ENCODE measurements at regions not wholly inside any gene's neighbourhood (a gene's known extent, or its start where the extent isn't known, plus 50 kb on each side); places are given as distances from the start of the nearest gene placed in this dataset.
"Not testable (repeated sequence)": the region's sequence is repeated elsewhere in the genome, so short reads cannot be mapped to it uniquely, and the experiment has no call there.

DNA sequence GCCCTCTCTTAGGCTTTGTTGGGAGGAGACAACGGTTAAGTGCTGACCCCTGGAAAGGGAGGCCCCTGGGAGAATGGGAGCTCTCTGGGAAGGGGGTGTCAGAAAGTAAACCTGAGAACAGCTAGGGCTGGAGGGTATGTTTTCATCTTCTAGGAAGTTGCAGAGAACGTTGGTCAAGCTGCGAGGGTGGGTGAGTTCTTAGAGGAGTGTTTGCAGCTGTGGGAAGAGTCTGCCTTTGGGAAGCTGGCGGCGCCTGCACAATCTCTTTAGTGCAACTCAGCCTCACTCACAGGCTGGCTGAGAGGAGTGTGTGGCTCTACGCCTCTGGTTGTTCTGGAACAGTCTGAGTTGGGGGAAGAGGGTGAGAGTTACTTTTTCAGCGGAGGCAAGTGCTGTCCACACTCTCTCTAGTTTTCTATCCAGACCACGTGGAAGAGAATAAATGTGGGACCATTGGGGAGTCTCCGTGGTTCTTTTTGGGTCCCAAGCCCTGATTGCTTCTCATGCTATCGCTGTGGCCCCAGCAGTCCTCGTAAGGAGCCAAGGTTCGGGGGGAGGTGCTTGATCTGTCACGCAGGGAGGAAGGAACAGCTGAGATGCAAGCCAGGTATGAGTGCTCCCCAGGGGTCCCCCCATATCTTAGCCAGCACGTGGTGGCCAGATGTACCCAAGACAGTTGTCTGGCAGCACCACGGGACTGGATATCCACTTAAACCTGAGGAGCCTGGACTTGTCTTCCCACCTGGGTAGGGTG is 237.2 kb downstream of the BUB3 start:
- Histone ChIP-seq H3K4me1 (no peaks in the 10 kb centered on the region), H3K9me3 (peaks cover 0 to 18% (median 0%) of the 10 kb centered on the region in 3 donors), H3K4me3 (no peak overlapping the region), H3K27ac (no peak overlapping the region), H3K36me3 (no peaks in the 10 kb centered on the region), H3K27me3 (no peaks in the 10 kb centered on the region)
- WGBS, 2 donors: 65 to 67% methylated on average over 14 of the region's 15 CpGs
- DNase-seq: no peak
- intact Hi-C loops (cut with DNase I): no loop called here
- no peak for TF ChIP-seq POLR2A (IDR thresholded peaks at IDR 0.05)
- no peak for TF ChIP-seq CTCF (IDR thresholded peaks at IDR 0.05)

DNA sequence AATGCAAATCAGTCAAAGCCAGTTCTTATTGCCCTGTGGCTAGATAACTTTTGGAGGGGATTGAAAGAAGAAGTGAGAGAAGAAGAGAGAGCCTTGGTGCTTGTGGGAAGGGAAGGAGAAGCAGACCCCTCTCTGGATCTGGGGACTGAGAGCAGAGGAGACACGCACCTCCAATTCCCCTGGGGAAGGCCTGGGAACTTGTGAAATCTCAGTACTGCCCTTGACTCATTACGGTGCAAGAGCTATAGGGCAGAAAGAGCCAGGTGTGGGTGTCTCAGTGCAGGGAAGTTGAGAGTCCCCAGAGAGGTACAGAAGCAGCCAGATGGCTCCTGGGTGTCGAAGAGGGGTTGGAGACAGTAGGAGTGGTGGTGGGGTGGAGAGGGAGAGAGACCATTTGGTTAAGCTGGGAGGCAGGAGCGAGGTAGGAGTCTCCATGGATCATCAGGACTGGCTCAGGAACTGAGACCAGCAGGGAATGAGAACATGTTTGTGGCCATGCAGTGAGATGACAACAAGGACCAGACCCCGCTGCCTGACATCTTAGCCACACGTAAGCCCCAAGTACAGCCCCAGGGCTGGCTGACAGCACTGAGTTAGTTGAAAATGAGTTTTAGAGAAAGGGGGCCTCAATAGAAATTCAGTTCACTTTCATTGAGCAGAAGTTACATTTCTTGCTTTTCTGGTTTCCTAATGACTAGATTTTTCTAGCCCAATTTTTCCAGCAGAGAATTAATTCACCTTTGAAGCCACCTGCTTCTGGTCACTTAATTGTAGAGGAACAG is 238.2 kb downstream of the BUB3 start:
- no peaks in the 10 kb centered on the region for H3K36me3 ChIP-seq
- H3K27ac ChIP-seq: no peak overlapping the region
- TF ChIP-seq CTCF (IDR thresholded peaks at IDR 0.05) (no peak), POLR2A (IDR thresholded peaks at IDR 0.05) (no peak)
- DNase-seq: no peak
- 70 to 84% methylated on average over 5 to 6 of the region's 6 CpGs for WGBS, 2 donors
- no peaks in the 10 kb centered on the region for H3K27me3 ChIP-seq
- no peak overlapping the region for H3K4me3 ChIP-seq
- intact Hi-C loops (cut with DNase I): no loop called here
- no peaks in the 10 kb centered on the region for H3K4me1 ChIP-seq
- H3K9me3 ChIP-seq: peaks cover 0 to 18% (median 0%) of the 10 kb centered on the region in 3 donors

DNA sequence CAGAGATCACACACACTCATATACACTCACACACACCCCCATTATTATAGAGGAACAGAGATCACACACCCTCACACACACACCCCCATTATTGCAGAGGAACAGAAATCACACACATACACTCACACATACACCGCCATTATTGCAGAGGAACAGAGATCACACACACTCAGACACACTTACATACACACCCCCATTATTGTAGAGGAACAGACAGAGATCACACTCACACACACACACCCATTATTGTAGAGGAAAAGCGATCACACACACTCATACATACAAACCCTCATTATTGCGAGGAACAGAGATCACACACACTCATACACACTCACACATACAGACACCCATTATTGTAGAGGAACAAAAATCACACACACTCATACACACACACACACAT is 239.0 kb downstream of the BUB3 start:
- Histone ChIP-seq H3K36me3 (no peaks in the 10 kb centered on the region), H3K27ac (no peak overlapping the region), H3K9me3 (peaks cover 0 to 14% (median 0%) of the 10 kb centered on the region in 3 donors), H3K27me3 (no peaks in the 10 kb centered on the region), H3K4me1 (no peaks in the 10 kb centered on the region), H3K4me3 (no peak overlapping the region)
- intact Hi-C loops (cut with DNase I): no loop called here
- no peak for DNase-seq
- WGBS, 2 donors: 93 to 100% methylated on average over 3 of the region's 3 CpGs
- no peak for TF ChIP-seq CTCF (IDR thresholded peaks at IDR 0.05)
- TF ChIP-seq POLR2A (IDR thresholded peaks at IDR 0.05): no peak

GRCh38 chr10:123394382-123394781 is 240.2 kb downstream of the BUB3 start:
- H3K9me3 ChIP-seq: peaks cover 0 to 11% (median 0%) of the 10 kb centered on the region in 3 donors
- H3K27ac ChIP-seq: no peak overlapping the region
- H3K4me3 ChIP-seq: no peak overlapping the region
- TF ChIP-seq CTCF (IDR thresholded peaks at IDR 0.05): no peak
- TF ChIP-seq POLR2A (IDR thresholded peaks at IDR 0.05): no peak
- 0 to 20% methylated on average over 1 of the region's 1 CpG for WGBS, 2 donors
- H3K4me1 ChIP-seq: no peaks in the 10 kb centered on the region
- DNase-seq: no peak
- no peaks in the 10 kb centered on the region for H3K27me3 ChIP-seq
- intact Hi-C loops (cut with DNase I): no loop called here
- H3K36me3 ChIP-seq: no peaks in the 10 kb centered on the region

DNA sequence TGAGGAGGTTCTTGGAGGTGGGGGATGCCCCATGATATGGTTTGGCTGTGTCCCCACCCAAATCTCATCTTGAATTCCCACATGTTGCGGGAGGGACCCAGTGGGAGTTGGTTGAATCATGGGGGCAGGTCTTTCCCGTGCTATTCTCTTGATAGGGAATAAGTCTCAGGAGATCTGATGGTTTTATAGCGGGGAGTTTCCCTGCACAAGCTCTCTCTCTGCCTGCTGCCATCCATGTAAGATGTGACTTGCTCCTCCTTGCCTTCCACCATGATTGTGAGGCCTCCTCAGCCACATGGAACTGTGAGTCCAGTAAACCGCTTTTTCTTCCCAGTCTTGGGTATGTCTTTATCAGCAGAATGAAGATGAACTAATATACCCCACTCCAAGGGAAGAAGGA is 241.0 kb downstream of the BUB3 start:
- H3K27ac ChIP-seq; DNase-seq; intact Hi-C loops (cut with DNase I); H3K4me3 ChIP-seq; H3K27me3 ChIP-seq; H3K4me1 ChIP-seq; H3K36me3 ChIP-seq: not testable (repeated sequence)
- WGBS, 2 donors: 85 to 92% methylated on average over 2 to 4 of the region's 4 CpGs
- peaks cover 0 to 11% (median 0%) of the 10 kb centered on the region in 3 donors for H3K9me3 ChIP-seq

Data from esophagus squamous epithelium (tissue), 5 donors.